GM12873 (cell line): ENCODE measurements at regions not wholly inside any gene's neighbourhood (a gene's known extent, or its start where the extent isn't known, plus 50 kb on each side); places are given as distances from the start of the nearest gene placed in this dataset.

ENCODE experiments used
- CTCF ChIP-seq: IDR thresholded peaks from 2 replicates; pipeline ENCODE4 v1.5.1; 2012; ENCODE audit warnings: low read depth, mild to moderate bottlenecking, moderate library complexity, low read length, control low read depth; ENCODE audit not compliant: insufficient read depth; ENCODE audit errors: missing control alignments

DNA sequence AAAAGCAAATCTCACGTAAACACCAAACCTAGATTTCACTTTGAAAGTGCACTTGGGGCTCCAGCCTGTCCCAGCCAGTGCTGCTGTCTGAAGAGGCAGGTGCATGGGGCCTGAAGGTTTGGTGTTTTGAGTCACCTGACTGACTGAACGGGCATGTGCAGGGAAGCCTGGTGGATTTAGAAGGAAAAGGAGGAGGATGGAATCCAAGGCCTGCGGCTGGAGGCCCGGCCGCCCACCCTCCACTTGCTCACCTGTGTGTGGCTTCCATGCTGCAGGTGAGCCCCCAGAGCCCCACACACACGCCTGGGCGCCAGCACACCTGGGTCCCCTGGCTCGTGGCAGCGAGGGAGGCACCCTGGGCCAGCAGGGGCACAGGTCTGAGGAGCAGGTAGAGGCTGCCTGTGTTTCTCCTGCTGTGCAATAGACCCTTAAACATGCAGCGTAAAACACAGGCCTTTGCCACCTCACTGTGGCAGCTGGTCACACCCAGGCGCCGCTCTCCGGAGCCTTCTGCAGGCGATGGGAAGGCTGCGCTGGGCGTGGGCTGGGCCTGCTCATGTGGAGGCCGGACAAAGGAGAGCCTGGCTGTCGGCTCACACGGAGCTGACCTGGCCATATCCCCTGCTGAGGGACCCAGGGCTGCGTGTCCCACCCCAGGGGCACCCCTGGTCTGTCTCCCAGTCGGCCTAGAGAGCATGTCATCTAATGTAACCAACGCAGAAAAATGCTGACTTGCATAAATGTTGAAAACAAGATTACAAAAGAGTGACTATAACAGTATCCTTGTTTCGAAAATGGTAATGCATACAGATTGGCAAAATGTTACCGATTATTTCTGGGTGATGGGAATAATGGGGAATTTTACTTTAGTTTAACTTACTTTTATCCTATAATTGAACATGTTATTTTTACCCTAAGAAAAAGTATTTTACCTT, 71.3 kb downstream of the TMEM18 start:
- no peak for TF ChIP-seq CTCF

DNA sequence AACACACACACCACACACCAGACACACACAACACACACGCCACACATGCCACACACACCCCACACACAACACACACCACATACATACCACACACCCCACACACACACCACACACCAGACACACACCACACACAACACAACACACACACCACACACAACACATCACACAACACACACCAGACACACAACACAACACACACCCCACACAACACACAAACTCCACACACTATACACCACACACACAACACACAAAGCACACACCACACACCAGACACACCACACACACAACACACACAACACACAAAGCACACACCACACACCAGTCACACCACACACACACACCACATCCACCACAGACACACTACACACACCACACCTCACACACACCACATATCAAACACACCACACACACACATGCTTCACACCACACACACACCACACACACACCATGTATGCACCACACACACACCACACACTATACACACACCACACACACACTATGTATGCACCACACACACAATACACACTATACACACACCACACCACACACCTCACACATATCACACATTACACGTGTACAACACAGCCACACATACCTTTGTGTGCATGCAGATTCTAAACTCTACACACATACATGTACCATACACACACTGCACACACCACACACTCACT, 72.2 kb downstream of the TMEM18 start:
- TF ChIP-seq CTCF, result no peak

GRCh38 chr2:604385-604784, 72.8 kb downstream of the TMEM18 start:
- TF ChIP-seq CTCF, result no peak

- TF ChIP-seq CTCF, result no peak
Measured at GRCh38 chr2:603869-604268, 73.3 kb downstream of the TMEM18 start.

DNA sequence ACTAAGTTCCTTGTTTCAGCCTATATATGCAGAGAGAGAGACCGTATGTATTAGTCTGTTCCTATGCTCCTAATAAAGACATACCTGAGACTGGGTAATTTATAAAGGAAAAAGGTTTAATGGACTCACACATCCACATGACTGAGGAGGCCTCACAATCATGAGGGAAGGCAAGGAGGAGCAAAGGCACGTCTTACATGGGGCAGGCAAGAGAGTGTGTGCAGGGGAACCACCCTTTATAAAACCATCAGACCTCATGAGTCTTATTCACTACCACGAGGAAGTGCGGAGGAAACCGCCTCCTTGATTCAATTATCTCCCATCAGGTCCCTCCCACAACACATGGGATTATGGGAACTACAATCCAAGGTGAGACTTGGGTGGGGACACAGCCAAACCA, 73.8 kb downstream of the TMEM18 start:
- TF ChIP-seq CTCF, result no peak

DNA sequence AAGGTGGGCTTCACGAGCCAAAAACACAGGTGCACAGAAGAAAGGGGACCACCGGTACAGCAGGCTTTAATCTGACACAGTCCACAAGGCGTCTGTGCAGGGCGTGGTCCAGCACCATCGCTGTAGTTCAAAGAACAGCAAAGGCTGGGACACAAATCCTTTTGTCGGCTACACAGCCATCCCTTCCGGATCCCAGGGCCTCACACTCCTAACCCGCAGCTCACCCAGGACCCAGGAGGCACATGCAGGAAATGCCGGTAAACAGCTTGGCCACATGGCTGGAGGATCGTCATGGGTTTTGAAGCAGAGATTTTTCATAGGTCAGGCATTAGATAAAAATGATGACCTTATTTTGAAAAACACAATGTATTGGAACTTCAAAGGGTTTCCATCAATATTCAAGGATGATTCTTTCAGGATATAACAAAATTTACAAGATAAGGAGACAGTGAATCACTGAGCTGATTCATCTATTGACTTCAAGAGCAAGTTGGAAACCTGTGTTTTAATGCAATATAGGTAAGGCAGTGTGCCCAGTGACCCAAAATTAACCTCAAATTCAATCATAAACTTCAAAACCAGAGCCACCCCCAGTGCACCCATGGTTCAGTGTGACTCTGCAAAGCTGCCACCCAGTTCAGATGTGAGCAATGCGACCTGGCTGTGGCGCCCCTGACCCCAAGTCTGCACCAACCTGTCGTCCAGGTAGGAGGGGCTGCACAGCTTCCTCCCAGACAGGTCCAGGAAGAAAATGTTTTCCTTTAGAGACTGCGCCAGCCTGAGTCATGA, 74.4 kb downstream of the TMEM18 start:
- no peak for TF ChIP-seq CTCF
